Activated effector memory CD4-positive, alpha-beta T cell treated with Interleukin-2 at 50 U/mL for 16 hours (primary cell): ENCODE measurements at regions not wholly inside any gene's neighbourhood (a gene's known extent, or its start where the extent isn't known, plus 50 kb on each side); places are given as distances from the start of the nearest gene placed in this dataset.

ENCODE experiments used
- DNase-seq: peaks from one replicate; pipeline ENCODE4 v3.0.0-alpha.2; 2020

DNA sequence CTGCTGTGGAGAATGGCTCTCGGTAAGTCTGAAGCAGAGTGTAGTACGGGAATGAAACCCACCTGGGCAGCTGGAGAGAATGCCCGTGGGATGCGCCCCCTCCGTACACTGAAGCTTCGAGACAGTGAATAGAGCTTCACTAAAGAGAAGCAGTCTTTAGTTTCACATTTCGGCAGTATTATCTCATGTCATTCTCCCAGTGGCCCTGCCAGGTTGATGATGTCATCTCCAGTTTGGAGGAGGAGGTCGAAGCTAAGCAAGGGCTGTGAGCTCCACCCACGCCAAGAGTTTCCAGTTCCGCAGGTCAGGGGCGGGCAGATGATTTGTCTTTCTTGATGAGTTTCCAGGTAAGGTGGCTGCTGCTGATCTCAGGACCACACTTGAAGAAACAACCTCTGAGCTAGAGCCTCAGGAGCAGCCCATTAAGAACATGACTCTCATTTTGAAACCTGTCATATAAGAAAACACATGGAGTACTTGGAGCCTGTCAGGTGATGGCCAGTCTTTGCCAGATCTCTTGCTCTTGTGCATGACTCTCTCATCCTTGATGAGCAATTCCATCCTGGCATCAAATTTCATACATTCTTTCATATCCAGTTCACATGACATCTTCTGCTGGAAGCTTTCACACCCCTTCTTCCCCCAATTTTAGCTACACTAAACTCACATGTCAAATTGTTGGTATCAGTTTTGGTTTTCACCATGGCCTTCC lies 475.0 kb downstream of the RNF144A start:
- no peak for DNase-seq

DNA sequence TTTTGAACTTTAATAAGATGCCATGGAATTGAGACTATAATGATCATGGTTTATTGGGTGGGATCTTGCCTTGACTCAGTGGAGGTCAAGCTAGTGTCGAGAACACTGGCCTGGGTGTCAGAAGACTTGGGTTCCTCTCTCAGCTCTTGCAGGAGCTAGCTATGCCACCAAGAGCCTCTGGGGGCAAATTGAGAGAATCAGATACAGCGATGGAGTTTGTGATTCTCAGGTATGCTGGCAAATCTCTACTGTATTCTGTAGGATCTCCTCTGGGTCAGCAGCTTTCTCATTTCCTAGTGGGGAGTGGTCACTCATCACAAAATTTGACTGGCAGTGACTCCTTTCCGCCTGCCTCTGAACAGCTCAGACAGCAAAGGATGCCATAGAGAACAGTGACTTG lies 477.0 kb downstream of the RNF144A start:
- DNase-seq, result no peak

- no peak for DNase-seq
Observed at GRCh38 chr2:7400628-7401027, 483.4 kb downstream of the RNF144A start.

- DNase-seq, result no peak
Observed at GRCh38 chr2:7403092-7403775, 486.0 kb downstream of the RNF144A start.

DNA sequence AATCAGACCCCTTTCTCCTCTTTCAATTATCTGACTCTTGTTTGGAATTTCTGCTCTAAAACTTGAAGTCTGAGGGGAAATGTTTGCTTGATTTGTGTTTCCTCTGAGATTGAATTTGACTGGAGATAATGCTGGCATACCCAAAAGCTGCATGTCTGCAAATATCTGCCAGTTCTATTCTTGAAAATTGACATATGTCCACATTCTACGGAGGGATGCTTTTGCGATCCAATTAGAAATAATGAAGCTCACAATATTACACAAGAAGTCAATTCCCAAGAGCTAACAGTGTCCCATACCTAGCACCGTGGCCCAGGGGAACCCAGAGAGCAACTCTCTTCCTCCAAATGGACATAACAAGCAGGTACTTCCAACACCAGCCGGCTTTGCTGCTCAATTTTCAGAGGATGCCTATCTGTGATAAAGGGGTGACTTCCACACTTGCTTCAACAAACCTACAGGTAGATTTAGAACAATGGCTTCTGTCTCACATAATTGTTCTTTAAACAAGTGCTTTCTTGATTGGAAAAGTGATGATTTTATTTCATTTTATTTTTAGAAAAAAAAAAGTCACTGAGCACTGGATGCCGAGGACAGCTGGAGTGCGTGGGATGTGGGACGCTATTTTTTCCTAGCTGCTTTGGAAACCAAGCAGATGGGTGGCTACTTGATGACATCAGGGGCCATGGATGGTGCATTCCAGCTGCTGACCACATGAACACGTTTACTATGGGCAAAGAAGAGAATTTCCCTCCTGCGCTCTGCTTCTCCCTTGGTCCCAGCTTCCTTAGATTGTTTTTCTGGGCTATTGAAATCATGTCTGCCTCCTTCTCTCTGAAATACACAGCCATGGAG lies 488.9 kb downstream of the RNF144A start:
- no peak for DNase-seq

DNA sequence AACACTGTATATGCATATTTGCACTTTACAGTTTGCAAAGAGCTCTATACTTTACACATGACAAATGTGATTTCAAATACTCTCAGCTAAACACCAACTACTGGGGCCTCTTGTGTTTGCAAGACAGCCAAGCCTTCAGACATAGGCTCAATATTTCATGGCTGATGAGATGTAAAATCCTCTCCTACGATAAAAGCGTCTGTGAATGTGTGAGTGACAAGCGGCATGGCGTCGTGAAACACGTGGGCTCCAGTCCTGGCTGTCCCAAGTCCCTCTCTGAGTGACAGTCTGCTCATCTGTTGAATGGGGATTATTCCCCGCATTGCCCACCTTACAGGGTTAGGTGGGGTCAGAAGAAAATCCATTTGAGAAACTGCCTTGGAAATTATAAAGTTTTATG lies 489.8 kb downstream of the RNF144A start:
- no peak for DNase-seq

- DNase-seq, result no peak
Observed at GRCh38 chr2:7407906-7408680, 490.9 kb downstream of the RNF144A start.

DNA sequence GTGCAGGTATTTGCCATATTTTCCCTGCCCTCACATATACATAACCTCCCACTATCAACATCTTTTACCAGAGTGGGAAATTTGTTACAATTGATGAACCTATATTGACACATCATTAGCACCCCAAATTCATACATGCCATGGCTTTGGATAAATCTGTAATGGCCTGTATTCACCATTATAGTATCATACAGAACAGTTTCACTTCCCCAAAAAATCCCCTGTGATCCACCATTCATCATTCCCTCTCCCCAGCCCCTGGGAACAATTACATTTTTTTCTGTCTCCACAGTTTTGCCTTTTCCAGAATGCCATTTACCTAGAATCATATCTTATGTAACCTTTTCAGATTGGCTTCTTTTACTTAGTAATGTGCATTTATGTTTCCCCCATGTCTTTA lies 494.5 kb downstream of the RNF144A start:
- no peak for DNase-seq

DNA sequence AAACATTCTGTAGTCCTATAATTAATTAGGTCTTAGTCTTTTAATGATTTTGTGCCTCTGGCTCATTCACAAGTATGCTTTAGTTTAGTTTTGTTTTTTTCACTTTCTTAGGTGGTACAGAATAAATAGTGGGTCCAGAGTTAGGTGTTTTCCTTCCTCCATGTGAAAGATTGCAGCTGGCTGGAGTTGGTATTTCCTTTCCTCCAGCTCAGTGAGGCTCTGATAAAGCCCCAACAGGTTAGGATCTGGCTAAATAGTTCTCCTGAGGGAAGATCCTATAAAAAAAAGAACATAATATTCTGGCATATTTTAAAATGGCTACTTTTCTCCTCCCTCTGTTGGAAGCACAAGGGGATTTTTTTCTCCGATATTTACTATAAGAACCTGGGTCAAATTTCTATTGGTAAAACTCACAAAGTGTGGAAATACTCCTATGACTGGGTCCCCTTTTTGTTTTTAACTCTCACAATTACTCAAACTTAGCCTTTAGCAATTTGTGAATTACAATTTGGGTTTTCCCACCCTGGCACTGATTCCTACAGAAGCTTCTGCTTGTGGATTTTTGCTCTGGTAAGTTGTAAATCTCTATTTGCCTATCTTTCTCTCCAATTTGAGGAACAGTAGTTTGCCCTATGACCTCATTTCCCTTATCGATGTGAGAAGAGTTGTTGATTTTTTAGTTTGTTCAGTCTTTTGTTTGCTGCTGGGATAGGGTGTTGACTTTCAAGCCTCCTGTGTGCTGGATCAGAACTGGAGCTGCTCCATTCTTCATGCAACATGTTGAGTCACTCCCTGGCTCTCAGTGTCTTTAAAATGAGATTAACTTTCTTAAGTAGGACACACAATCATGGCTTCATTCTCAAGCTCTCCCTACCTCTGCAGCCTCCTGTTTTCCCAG lies 500.9 kb downstream of the RNF144A start:
- no peak for DNase-seq

- no peak for DNase-seq
Observed at GRCh38 chr2:7419186-7419585, 502.0 kb downstream of the RNF144A start.

DNA sequence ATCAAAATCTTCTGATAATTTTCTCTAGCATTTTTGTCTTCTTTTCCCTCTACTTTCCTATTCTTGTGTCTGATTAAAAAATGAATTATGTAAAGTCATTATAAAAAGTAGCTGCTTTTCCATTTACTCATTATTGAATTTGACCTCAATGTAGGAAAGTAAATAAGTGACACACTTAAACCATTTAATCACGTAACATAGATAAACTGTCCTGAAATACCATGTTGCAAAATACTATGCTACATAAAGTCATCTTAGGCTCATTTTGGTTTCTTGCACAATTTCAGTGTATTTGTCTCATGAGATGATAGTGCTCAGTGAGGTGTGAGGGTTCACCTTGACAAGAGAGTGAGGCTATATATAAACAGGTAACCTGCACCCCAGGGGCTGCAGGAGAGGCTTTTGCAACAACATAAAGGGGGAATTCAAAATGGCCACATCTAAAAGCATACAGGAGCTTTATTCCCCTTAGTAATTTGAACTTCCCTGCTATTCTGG lies 502.7 kb downstream of the RNF144A start:
- DNase-seq, result no peak

DNA sequence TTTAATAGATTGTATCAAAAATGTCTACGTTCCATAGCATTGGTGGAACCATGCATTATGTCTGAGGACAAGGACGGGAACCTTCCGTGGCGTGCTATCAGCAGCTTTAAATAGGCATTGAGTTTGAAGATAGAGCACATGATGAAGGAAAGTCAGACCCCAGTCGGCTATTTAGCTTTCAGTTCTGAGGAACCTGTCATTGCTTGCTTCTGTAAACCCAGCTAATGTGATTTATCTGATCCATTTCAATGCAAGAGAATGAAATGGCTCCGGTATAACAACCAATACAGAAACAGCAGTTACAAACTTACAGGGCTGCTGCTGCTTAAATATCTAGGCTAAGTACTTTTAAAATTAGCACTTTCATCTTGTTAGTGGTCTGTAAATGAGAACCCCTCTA lies 503.3 kb downstream of the RNF144A start:
- DNase-seq, result no peak

DNA sequence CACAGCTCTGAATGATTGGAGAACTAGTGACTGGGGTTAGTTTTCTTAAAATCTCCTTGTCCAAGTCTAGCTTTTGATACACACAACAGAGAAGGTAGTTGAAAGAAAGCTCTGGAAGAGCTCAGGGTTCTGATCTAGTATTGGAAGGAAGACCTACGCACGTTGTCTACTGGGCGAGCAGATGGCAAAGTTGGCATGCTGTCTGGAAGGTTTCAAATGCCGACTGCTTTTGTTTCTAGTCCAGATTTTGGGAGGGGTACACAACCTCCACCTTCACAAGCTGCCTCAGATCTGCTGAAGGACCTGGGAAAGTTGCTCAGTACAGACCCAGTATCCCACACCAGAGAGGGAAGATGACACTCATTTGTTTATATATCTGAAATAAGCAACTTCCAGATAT lies 507.3 kb downstream of the RNF144A start:
- no peak for DNase-seq

GRCh38 chr2:7427293-7428060 lies 510.3 kb downstream of the RNF144A start:
- DNase-seq, result no peak

DNA sequence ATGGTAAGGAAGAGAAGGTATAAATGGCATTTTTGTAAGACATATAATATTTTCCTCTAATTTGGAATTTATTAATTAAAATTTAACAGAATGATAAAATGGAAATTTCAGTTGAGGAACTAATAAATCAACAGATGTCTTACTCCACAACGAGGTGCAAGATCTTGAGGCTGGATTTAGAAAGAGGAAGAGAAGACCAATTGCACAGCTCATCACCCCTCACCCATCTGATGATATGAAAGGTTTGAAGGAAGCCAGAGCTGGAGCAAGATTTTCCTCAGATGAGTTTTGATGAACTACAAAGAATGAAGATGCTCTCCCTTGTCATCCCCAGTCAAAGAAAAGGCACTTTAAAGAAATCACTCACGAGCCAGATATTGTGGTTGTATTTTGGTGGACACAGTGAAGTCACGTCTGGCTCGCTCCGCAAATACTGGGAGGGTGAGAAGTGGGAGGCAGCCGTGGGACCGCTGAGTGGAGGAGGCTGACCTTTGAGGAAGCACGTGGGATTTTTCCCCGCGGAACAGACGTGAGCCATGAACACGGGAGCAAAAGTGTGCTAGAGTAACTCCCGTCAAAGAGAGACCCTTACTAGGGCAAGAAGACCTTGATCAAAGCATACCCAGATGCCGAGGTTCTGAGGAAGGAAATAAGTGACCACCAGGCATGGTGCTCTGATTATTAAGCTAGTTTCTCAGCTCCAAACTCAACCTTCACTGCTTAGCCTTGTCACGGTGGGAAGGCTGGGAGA lies 511.4 kb downstream of the RNF144A start:
- DNase-seq, result no peak

- no peak for DNase-seq
Observed at GRCh38 chr2:7429733-7430132, 512.5 kb downstream of the RNF144A start.

GRCh38 chr2:7430421-7430868 lies 513.2 kb downstream of the RNF144A start:
- no peak for DNase-seq

DNA sequence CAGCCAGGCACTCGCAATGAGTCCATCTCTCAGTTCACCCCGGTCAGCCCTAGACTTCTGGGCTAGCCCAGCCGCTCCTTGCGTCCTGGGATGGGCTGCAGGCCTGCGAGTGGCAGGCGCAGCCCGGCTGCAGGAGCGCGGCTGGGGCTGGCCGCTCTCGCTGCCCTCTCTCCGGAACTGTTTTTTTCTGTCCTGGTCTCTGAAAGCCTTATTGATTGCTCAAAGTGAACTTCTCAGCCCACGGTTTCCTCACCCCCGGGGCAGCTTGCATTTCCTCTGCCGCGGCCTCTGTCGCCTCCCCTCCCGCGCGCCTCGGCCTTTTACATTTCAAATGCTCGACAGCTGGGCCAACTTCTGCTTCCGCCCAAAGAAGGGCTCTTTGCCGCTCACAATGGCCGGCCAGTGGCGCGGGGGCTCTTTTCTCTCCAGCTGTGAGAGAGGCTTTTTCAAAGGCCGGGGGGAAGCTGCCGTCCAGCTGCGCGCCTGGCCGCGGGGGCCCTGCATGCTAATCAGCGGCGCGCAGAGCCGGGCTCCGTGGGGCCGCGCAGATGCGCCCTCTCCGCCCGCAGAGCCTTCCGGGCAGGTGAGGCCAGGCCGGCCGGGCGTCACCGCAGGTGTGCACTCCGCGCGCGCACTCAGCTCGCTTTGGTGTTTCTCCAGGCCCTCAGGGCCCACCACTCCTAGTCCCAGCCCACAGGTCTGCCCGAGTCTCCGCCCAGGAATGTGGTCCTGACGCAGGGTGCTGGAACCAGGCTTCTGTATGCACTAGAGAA lies 513.8 kb downstream of the RNF144A start:
- DNase-seq, result peak; percentile 35

DNA sequence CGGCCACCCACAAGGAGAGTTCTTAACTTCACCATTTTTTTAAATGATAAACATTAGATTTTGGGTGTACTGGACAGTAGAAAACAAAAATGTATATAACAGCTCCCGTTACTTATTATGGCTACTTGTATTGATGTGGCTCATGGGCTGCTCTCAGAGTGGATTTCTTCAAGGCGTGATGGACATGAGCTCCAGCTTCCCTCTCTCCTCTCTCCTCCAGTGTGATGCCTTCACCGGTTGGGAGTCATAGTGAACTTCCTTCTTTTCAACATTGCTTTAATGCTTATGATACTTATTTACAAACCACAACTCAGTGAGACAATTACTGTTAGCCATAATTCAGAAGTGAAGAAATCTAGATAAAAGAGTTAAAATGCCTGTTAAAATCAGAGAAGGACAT lies 515.2 kb downstream of the RNF144A start:
- DNase-seq, result no peak
